HG03060 (cell line): ENCODE measurements at regions not wholly inside any gene's neighbourhood (a gene's known extent, or its start where the extent isn't known, plus 50 kb on each side); places are given as distances from the start of the nearest gene placed in this dataset.
"Not testable (repeated sequence)": the region's sequence is repeated elsewhere in the genome, so short reads cannot be mapped to it uniquely, and the experiment has no call there.

ENCODE experiments used
- ATAC-seq: cut with Tn5 transposase; IDR thresholded peaks from one replicate; pipeline ENCODE4 v1.9.1; 2021; ENCODE audit warnings: low read depth, moderate number of reproducible peaks; ENCODE audit not compliant: unreplicated experiment

GRCh38 chr2:150222379-150222778, 265.1 kb downstream of the RND3 start:
- ATAC-seq: no peak

GRCh38 chr2:150219861-150220260, 267.6 kb downstream of the RND3 start:
- ATAC-seq: no peak

- no peak for ATAC-seq
Observed at GRCh38 chr2:150215041-150215440, 272.4 kb downstream of the RND3 start.

GRCh38 chr2:150214626-150215025, 272.8 kb downstream of the RND3 start:
- no peak for ATAC-seq

- ATAC-seq: no peak
Observed at GRCh38 chr2:150212722-150213171, 274.7 kb downstream of the RND3 start.

- no peak for ATAC-seq
Observed at GRCh38 chr2:150211164-150211631, 276.3 kb downstream of the RND3 start.

GRCh38 chr2:150209746-150210145, 277.7 kb downstream of the RND3 start:
- ATAC-seq: no peak

- no peak for ATAC-seq
Observed at GRCh38 chr2:150208689-150209088, 278.8 kb downstream of the RND3 start.

- no peak for ATAC-seq
Observed at GRCh38 chr2:150207979-150208378, 279.5 kb downstream of the RND3 start.

GRCh38 chr2:150204451-150204850, 283.0 kb downstream of the RND3 start:
- ATAC-seq: no peak

- ATAC-seq: not testable (repeated sequence)
Observed at GRCh38 chr2:150194816-150195215, 292.7 kb downstream of the RND3 start.

GRCh38 chr2:150192701-150193100, 294.8 kb downstream of the RND3 start:
- ATAC-seq: no peak

- ATAC-seq: no peak
Observed at GRCh38 chr2:150191349-150191748, 296.1 kb downstream of the RND3 start.

GRCh38 chr2:150190546-150190945, 296.9 kb downstream of the RND3 start:
- ATAC-seq: no peak

GRCh38 chr2:150188800-150189199, 298.7 kb downstream of the RND3 start:
- ATAC-seq: no peak

- ATAC-seq: no peak
Observed at GRCh38 chr2:150188177-150188576, 299.3 kb downstream of the RND3 start.

- ATAC-seq: no peak
Observed at GRCh38 chr2:150182566-150183235, 304.8 kb downstream of the RND3 start.

- ATAC-seq: no peak
Observed at GRCh38 chr2:150178591-150178990, 308.9 kb downstream of the RND3 start.

- no peak for ATAC-seq
Observed at GRCh38 chr2:150174971-150175421, 312.5 kb downstream of the RND3 start.

GRCh38 chr2:150174056-150174805, 313.2 kb downstream of the RND3 start:
- no peak for ATAC-seq

GRCh38 chr2:150171065-150171548, 316.4 kb downstream of the RND3 start:
- no peak for ATAC-seq

- no peak for ATAC-seq
Observed at GRCh38 chr2:150169237-150169629, 318.2 kb downstream of the RND3 start.
